AG09309 (cell line): ENCODE measurements at regions not wholly inside any gene's neighbourhood (a gene's known extent, or its start where the extent isn't known, plus 50 kb on each side); places are given as distances from the start of the nearest gene placed in this dataset.

Experiments
- DNase-seq: peaks from one replicate; pipeline ENCODE4 v3.0.0-alpha.2; 2010; ENCODE audit warnings: low read depth
- H3K4me3 ChIP-seq: 2 replicates; pipeline ENCODE4 v1.5.1; 2011; ENCODE audit warnings: mild to moderate bottlenecking, low read depth, low read length, moderate library complexity; ENCODE audit not compliant: control insufficient read depth
- CTCF ChIP-seq: IDR thresholded peaks from 2 replicates; pipeline ENCODE4 v1.5.1; 2011; ENCODE audit warnings: mild to moderate bottlenecking, low read depth, low read length, inconsistent platforms; ENCODE audit not compliant: insufficient read depth, control insufficient read depth; ENCODE audit errors: missing control alignments

DNA sequence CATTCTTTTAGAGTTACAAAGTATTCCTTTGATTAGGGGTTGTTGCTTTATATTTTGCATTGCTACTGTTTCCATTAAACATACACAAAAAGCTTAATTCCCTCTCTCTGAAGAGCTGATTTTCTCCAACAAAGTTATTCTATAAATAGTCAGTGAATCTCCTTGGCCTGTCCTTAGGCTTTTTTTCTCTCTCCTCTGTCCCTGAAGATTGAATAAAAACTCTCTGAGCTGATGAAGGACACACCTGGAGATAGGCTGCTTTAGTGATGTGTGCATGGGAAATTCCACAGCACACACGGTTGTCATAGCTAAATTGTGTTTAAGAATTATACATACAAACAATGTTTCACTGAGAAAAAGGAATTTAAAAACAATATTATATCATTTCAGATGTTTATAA, 90.5 kb upstream of the TMEM106B start:
- TF ChIP-seq CTCF = no peak
- no peak for DNase-seq
- H3K4me3 ChIP-seq = no peak overlapping the region

- no peak for TF ChIP-seq CTCF
- no peak for DNase-seq
- H3K4me3 ChIP-seq = no peak overlapping the region
Observed at GRCh38 chr7:12123172-12123571, 87.9 kb upstream of the TMEM106B start.

DNA sequence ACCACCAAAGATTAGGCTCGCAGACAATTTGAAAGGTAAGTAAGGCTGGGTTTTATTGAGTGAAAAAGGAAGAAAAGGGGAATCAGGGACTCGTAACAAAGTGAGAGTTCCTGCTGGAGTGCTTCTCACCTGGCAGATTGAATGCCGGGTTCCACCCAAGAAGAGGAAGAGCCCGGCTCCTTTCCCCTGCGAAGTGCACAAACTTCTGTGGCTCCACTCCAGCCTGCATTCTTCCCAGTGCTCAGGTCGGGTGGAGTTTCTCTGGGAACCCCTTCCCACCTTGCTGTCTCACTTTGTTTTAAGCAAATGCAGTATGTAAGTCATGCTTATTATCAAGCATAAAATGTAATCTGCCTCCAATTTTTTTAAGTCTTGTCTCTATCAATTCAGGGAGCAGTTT, 87.1 kb upstream of the TMEM106B start:
- H3K4me3 ChIP-seq = no peak overlapping the region
- TF ChIP-seq CTCF = no peak
- no peak for DNase-seq

- no peak overlapping the region for H3K4me3 ChIP-seq
- no peak for DNase-seq
- TF ChIP-seq CTCF = no peak
Observed at GRCh38 chr7:12127455-12127854, 83.6 kb upstream of the TMEM106B start.

DNA sequence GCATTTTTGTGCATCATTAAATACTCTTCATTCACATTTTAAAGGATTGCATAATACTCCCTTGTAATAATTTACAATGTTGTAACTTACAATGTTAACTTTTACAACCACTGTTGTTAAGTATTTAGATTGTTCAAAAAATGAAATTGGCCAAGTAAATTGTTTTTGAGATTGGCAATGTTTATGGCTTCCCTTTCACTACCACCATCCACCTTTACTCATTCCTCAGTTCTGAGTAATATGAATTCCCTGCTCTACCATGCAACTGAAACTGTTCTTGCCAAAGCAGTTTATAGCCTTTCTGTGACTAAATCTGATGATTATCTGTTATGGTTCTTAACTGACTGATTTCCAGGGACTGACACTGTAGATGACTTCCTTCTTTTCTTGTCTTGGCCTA, 80.5 kb upstream of the TMEM106B start:
- H3K4me3 ChIP-seq = no peak overlapping the region
- no peak for TF ChIP-seq CTCF
- DNase-seq = peak; percentile 24

- DNase-seq = no peak
- no peak for TF ChIP-seq CTCF
- H3K4me3 ChIP-seq = no peak overlapping the region
Observed at GRCh38 chr7:12131122-12131521, 80.0 kb upstream of the TMEM106B start.

DNA sequence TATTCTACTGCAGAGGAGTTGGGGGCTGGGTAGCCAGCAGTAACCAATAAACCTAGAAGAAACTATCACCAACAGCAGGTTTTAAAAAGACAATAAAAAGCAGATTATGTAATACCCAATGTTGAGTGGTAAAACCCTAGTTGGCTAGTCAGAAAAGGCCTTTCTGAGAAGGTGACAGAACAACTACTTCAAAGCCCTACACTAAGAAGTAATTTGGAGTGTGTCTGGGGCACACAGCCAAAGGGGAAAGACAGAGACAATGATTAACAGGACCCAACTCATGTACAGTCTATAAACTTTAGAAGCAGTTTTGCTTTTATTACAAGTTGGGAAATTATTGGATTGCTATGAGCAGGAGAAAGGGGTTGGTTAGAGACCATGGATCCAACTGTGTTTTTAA, 77.2 kb upstream of the TMEM106B start:
- no peak for TF ChIP-seq CTCF
- H3K4me3 ChIP-seq = no peak overlapping the region
- DNase-seq = no peak
